C4-2B (cell line): ENCODE measurements at regions not wholly inside any gene's neighbourhood (a gene's known extent, or its start where the extent isn't known, plus 50 kb on each side); places are given as distances from the start of the nearest gene placed in this dataset.

Source experiments
- ZFX ChIP-seq: fragments of 450-650 bp; IDR thresholded peaks from 2 replicates; pipeline ENCODE4 v1.6.1; 2017
- TF ChIP-seq, protein P1 (sequence below): fragments of 450-650 bp; conservative IDR thresholded peaks from 2 replicates; pipeline ENCODE4 v1.5.1; 2017; ENCODE audit warnings: mild to moderate bottlenecking

DNA sequence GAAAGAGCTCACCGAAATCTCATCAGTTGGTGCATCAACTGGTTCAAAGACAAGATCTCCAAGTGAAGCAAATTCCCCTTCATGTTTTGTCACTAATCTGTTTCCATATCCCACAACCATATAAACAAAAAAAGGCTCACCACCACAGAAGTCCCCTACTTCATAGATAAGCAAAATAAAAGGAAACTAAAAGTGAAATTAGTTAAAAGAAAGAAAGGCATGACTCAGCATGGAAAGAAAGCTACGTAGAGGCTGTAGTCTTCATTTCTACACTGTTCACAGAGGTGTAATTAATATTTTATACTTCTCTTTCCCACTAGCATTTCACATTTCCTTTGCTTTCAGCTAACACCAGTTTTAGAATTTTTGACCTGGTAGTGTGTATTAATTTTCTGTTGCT, 208.0 kb downstream of the CYLC2 start:
- TF ChIP-seq, protein P1, sequence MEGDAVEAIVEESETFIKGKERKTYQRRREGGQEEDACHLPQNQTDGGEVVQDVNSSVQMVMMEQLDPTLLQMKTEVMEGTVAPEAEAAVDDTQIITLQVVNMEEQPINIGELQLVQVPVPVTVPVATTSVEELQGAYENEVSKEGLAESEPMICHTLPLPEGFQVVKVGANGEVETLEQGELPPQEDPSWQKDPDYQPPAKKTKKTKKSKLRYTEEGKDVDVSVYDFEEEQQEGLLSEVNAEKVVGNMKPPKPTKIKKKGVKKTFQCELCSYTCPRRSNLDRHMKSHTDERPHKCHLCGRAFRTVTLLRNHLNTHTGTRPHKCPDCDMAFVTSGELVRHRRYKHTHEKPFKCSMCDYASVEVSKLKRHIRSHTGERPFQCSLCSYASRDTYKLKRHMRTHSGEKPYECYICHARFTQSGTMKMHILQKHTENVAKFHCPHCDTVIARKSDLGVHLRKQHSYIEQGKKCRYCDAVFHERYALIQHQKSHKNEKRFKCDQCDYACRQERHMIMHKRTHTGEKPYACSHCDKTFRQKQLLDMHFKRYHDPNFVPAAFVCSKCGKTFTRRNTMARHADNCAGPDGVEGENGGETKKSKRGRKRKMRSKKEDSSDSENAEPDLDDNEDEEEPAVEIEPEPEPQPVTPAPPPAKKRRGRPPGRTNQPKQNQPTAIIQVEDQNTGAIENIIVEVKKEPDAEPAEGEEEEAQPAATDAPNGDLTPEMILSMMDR, result no peak
- no peak for TF ChIP-seq ZFX
